HEK293 (cell line): ENCODE measurements at regions not wholly inside any gene's neighbourhood (a gene's known extent, or its start where the extent isn't known, plus 50 kb on each side); places are given as distances from the start of the nearest gene placed in this dataset.

Experiments used
- CTCF ChIA-PET: fragments of 350-600 bp; formaldehyde crosslinking; extraction: SDS; loops from one replicate; lab custom pipeline; 2021; ENCODE audit warnings: antibody characterized with exemption; lab: Yijun Ruan, JAX
- POLR2A ChIA-PET: fragments of 300-600 bp; formaldehyde crosslinking; extraction: SDS; loops from one replicate; lab custom pipeline; 2020; ENCODE audit warnings: antibody characterized with exemption, inconsistent platforms; lab: Yijun Ruan, JAX
- H3K27ac ChIP-seq: fragments of 200-500 bp; sonication (Bioruptor generic); 2 replicates; pipeline ENCODE4 v1.5.1; 2014; ENCODE audit warnings: low read depth, low read length, control low read depth, inconsistent platforms; ENCODE audit errors: extremely low read depth
- H3K36me3 ChIP-seq, 2 experiments: fragments of 200-500 bp in 1 of 2; sonication (Bioruptor generic) in 1 of 2; 1 replicate in 1 of 2; 2 replicates in 1 of 2; pipeline ENCODE4 v1.5.1; 2014 to 2017; ENCODE audit warnings: inconsistent platforms in 2 of 2, low read length in 2 of 2; ENCODE audit not compliant: control insufficient read depth in 2 of 2, insufficient read depth in 1 of 2
- H3K4me1 ChIP-seq: fragments of 200-500 bp; sonication (Bioruptor generic); 2 replicates; pipeline ENCODE4 v1.5.1; 2014; ENCODE audit warnings: mild to moderate bottlenecking, low read length, inconsistent platforms; ENCODE audit not compliant: control insufficient read depth, insufficient read depth
- H3K4me3 ChIP-seq: 2 replicates; pipeline ENCODE4 v1.5.1; 2011; ENCODE audit warnings: low read depth, mild to moderate bottlenecking, control low read depth, low read length, moderate library complexity
- H3K9me3 ChIP-seq: fragments of 200-500 bp; sonication (Bioruptor generic); 2 replicates; pipeline ENCODE4 v1.5.1; 2014; ENCODE audit warnings: low read depth, low read length, inconsistent platforms; ENCODE audit not compliant: control insufficient read depth, insufficient read depth
- GLI4 ChIP-seq: fragments of 450-650 bp; formaldehyde crosslinking; IDR thresholded peaks from 2 replicates; pipeline ENCODE4 v1.5.1; 2016; ENCODE audit warnings: missing biosample characterization, missing genetic modification characterization
- GLIS1 ChIP-seq: fragments of 450-650 bp; formaldehyde crosslinking; IDR thresholded peaks from 2 replicates; pipeline ENCODE4 v1.5.1; 2016; ENCODE audit warnings: missing biosample characterization, missing genetic modification characterization
- HOXA7 ChIP-seq: sonication (generic); formaldehyde crosslinking; IDR thresholded peaks from 2 replicates; pipeline ENCODE4 v1.8.1; 2022; ENCODE audit warnings: missing genetic modification reagents, borderline replicate concordance
- IKZF3 ChIP-seq: fragments of 450-650 bp; IDR thresholded peaks from 2 replicates; pipeline ENCODE4 v1.5.0; 2018; ENCODE audit warnings: missing biosample characterization, mild to moderate bottlenecking, missing genetic modification characterization, moderate library complexity
- PRDM1 ChIP-seq: fragments of 450-650 bp; formaldehyde crosslinking; IDR thresholded peaks from 2 replicates; pipeline ENCODE4; 2016; ENCODE audit warnings: missing biosample characterization, missing genetic modification characterization
- WT1 ChIP-seq: fragments of 450-650 bp; formaldehyde crosslinking; IDR thresholded peaks from 2 replicates; pipeline ENCODE4 v1.5.1; 2016; ENCODE audit warnings: missing biosample characterization, missing genetic modification characterization
- ZFHX2 ChIP-seq: fragments of 450-650 bp; formaldehyde crosslinking; conservative IDR thresholded peaks from 2 replicates; pipeline ENCODE4 v1.5.1; 2016; ENCODE audit warnings: missing biosample characterization, missing genetic modification characterization
- ZNF132 ChIP-seq: fragments of 450-650 bp; formaldehyde crosslinking; IDR thresholded peaks from 2 replicates; pipeline ENCODE4 v1.5.1; 2017; ENCODE audit warnings: missing biosample characterization, missing genetic modification characterization, borderline replicate concordance
- ZNF175 ChIP-seq: fragments of 450-650 bp; formaldehyde crosslinking; IDR thresholded peaks from 2 replicates; pipeline ENCODE4 v1.5.1; 2016; ENCODE audit warnings: missing biosample characterization, missing genetic modification characterization
- ZNF19 ChIP-seq: fragments of 450-650 bp; formaldehyde crosslinking; IDR thresholded peaks from 2 replicates; pipeline ENCODE4; 2016; ENCODE audit warnings: missing biosample characterization, missing genetic modification characterization, low read depth
- ZNF202 ChIP-seq: fragments of 450-650 bp; formaldehyde crosslinking; IDR thresholded peaks from 2 replicates; pipeline ENCODE4 v1.5.1; 2016; ENCODE audit warnings: missing biosample characterization, missing genetic modification characterization, borderline replicate concordance
- ZNF324 ChIP-seq: fragments of 450-650 bp; formaldehyde crosslinking; IDR thresholded peaks from 2 replicates; pipeline ENCODE4 v1.5.1; 2016; ENCODE audit warnings: missing biosample characterization, missing genetic modification characterization
- ZNF350 ChIP-seq: fragments of 450-650 bp; formaldehyde crosslinking; IDR thresholded peaks from 2 replicates; pipeline ENCODE4 v1.5.0; 2017; ENCODE audit warnings: missing biosample characterization, mild to moderate bottlenecking, missing genetic modification characterization
- ZNF404 ChIP-seq: fragments of 450-650 bp; formaldehyde crosslinking; IDR thresholded peaks from 2 replicates; pipeline ENCODE4 v1.5.1; 2017; ENCODE audit warnings: missing biosample characterization, missing genetic modification characterization
- ZNF501 ChIP-seq: fragments of 450-650 bp; formaldehyde crosslinking; IDR thresholded peaks from 2 replicates; pipeline ENCODE4 v1.5.1; 2016; ENCODE audit warnings: missing biosample characterization, missing genetic modification characterization
- ZNF555 ChIP-seq: fragments of 450-650 bp; formaldehyde crosslinking; conservative IDR thresholded peaks from 2 replicates; pipeline ENCODE4 v1.5.1; 2017; ENCODE audit warnings: missing biosample characterization, mild to moderate bottlenecking, missing genetic modification characterization, inconsistent platforms
- ZNF558 ChIP-seq: fragments of 450-650 bp; formaldehyde crosslinking; IDR thresholded peaks from 2 replicates; pipeline ENCODE4 v1.5.1; 2016; ENCODE audit warnings: missing biosample characterization, missing genetic modification characterization
- ZNF596 ChIP-seq: fragments of 450-650 bp; IDR thresholded peaks from 2 replicates; pipeline ENCODE4 v1.5.0; 2018; ENCODE audit warnings: missing biosample characterization, mild to moderate bottlenecking, missing genetic modification characterization, moderate library complexity
- ZNF624 ChIP-seq: fragments of 450-650 bp; formaldehyde crosslinking; IDR thresholded peaks from 2 replicates; pipeline ENCODE4 v1.5.1; 2017; ENCODE audit warnings: missing biosample characterization, missing genetic modification characterization
- ZNF664 ChIP-seq: fragments of 450-650 bp; formaldehyde crosslinking; IDR thresholded peaks from 2 replicates; pipeline ENCODE4 v1.5.1; 2016; ENCODE audit warnings: missing biosample characterization, missing genetic modification characterization
- ZNF670 ChIP-seq: fragments of 450-650 bp; formaldehyde crosslinking; IDR thresholded peaks from 2 replicates; pipeline ENCODE4 v1.5.1; 2016; ENCODE audit warnings: missing biosample characterization, missing genetic modification characterization, low read depth
- ZNF677 ChIP-seq: fragments of 450-650 bp; IDR thresholded peaks from 2 replicates; pipeline ENCODE4 v1.5.0; 2018; ENCODE audit warnings: missing biosample characterization, mild to moderate bottlenecking, missing genetic modification characterization, moderate library complexity
- TF ChIP-seq, protein P1 (sequence below): fragments of 450-650 bp; formaldehyde crosslinking; IDR thresholded peaks from 2 replicates; pipeline ENCODE4 v1.5.1; 2016; ENCODE audit warnings: missing biosample characterization, missing genetic modification characterization
- TF ChIP-seq, protein P2 (sequence below): fragments of 450-650 bp; formaldehyde crosslinking; IDR thresholded peaks from 2 replicates; pipeline ENCODE4 v1.5.1; 2017; ENCODE audit warnings: missing biosample characterization, missing genetic modification characterization
- TF ChIP-seq, protein P3 (sequence below): fragments of 450-650 bp; formaldehyde crosslinking; IDR thresholded peaks from 2 replicates; pipeline ENCODE4 v1.5.1; 2017; ENCODE audit warnings: missing biosample characterization, missing genetic modification characterization

DNA sequence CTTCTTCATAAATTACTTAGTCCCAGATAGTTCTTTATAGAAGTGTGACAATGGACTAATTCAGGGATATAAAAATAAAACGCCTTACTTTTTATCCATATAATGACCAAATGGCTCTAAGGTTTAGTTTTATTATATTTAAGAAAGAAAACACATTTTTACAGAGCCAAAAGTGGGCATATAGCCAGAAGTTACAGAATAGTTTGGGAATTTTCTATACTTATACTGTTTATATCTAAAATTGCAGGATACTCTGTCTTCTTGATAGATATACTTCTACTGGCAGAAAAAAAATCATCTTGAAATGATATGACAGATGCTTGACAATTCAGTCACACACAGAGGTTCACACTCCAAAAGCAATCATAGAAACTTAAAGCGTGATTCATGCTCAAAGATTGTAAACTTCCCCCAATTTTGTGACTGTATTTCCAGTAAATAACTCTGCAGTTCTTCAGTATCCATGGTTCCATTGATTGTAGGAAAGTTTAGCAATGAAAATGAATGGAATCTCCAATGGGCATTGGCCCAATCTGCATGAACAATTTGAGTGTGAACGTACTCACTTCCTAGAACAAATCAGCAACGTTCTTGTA is 307.8 kb downstream of the NOVA1 start:
- ChIA-PET POLR2A (no interaction called here), CTCF (no interaction called here)
- Histone ChIP-seq H3K36me3 (no peaks in the 10 kb centered on the region), H3K4me3 (no peak overlapping the region), H3K27ac (no peak overlapping the region), H3K4me1 (no peaks in the 10 kb centered on the region), H3K9me3 (no peaks in the 10 kb centered on the region)
- no peak for TF ChIP-seq ZNF202 (tag by site-specific recombination)
- no peak for TF ChIP-seq WT1 (tag by site-specific recombination)
- no peak for TF ChIP-seq ZNF501 (tag by site-specific recombination)
- TF ChIP-seq ZNF350 (tag by site-specific recombination): no peak
- no peak for TF ChIP-seq PRDM1 (tag by site-specific recombination)
- TF ChIP-seq ZNF596: no peak
- TF ChIP-seq GLIS1 (tag by site-specific recombination): no peak
- TF ChIP-seq, protein P1, sequence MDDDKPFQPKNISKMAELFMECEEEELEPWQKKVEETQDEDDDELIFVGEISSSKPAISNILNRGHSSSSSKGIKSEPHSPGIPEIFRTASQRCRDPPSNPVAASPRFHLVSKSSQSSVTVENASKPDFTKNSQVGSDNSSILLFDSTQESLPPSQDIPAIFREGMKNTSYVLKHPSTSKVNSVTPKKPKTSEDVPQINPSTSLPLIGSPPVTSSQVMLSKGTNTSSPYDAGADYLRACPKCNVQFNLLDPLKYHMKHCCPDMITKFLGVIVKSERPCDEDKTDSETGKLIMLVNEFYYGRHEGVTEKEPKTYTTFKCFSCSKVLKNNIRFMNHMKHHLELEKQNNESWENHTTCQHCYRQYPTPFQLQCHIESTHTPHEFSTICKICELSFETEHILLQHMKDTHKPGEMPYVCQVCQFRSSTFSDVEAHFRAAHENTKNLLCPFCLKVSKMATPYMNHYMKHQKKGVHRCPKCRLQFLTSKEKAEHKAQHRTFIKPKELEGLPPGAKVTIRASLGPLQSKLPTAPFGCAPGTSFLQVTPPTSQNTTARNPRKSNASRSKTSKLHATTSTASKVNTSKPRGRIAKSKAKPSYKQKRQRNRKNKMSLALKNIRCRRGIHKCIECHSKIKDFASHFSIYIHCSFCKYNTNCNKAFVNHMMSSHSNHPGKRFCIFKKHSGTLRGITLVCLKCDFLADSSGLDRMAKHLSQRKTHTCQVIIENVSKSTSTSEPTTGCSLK (tag by site-specific recombination): no peak
- TF ChIP-seq ZNF19 (tag by site-specific recombination): no peak
- TF ChIP-seq, protein P2, sequence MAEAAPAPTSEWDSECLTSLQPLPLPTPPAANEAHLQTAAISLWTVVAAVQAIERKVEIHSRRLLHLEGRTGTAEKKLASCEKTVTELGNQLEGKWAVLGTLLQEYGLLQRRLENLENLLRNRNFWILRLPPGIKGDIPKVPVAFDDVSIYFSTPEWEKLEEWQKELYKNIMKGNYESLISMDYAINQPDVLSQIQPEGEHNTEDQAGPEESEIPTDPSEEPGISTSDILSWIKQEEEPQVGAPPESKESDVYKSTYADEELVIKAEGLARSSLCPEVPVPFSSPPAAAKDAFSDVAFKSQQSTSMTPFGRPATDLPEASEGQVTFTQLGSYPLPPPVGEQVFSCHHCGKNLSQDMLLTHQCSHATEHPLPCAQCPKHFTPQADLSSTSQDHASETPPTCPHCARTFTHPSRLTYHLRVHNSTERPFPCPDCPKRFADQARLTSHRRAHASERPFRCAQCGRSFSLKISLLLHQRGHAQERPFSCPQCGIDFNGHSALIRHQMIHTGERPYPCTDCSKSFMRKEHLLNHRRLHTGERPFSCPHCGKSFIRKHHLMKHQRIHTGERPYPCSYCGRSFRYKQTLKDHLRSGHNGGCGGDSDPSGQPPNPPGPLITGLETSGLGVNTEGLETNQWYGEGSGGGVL (tag by site-specific recombination): no peak
- TF ChIP-seq ZNF664 (tag by site-specific recombination): no peak
- TF ChIP-seq ZNF624 (tag by site-specific recombination): no peak
- TF ChIP-seq ZNF324: no peak
- TF ChIP-seq GLI4 (tag by site-specific recombination): no peak
- TF ChIP-seq IKZF3 (tag by site-specific recombination): no peak
- TF ChIP-seq HOXA7 (CRISPR knock-in tag): no peak
- TF ChIP-seq, protein P3, sequence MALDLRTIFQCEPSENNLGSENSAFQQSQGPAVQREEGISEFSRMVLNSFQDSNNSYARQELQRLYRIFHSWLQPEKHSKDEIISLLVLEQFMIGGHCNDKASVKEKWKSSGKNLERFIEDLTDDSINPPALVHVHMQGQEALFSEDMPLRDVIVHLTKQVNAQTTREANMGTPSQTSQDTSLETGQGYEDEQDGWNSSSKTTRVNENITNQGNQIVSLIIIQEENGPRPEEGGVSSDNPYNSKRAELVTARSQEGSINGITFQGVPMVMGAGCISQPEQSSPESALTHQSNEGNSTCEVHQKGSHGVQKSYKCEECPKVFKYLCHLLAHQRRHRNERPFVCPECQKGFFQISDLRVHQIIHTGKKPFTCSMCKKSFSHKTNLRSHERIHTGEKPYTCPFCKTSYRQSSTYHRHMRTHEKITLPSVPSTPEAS (tag by site-specific recombination): no peak

DNA sequence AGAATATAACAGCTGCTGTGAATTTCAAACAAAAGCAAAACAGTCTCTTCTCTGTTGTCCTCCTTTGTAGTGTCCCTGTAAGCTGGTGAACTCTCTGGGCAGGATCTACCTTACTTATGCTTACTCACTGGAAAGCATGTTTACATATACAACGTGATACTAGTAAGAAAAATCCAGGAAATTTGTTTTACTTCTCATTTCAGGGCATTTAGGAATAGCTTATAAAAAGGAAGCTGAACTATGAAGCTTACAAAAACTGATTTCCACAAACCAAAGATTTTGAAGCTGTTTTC is 311.0 kb downstream of the NOVA1 start:
- H3K9me3 ChIP-seq: no peaks in the 10 kb centered on the region
- POLR2A ChIA-PET: no interaction called here
- CTCF ChIA-PET: no interaction called here
- H3K4me3 ChIP-seq: no peak overlapping the region
- no peak overlapping the region for H3K27ac ChIP-seq
- H3K36me3 ChIP-seq: no peaks in the 10 kb centered on the region
- no peak for TF ChIP-seq ZNF555 (tag by site-specific recombination)
- no peak for TF ChIP-seq ZNF175 (tag by site-specific recombination)
- no peak for TF ChIP-seq ZNF677 (tag by site-specific recombination)
- TF ChIP-seq ZNF404: no peak
- TF ChIP-seq ZNF132: no peak
- no peak for TF ChIP-seq ZNF670 (tag by site-specific recombination)
- no peak for TF ChIP-seq ZNF558 (tag by site-specific recombination)
- no peak for TF ChIP-seq ZFHX2
- TF ChIP-seq, all 188 proteins: peak for 0
- H3K4me1 ChIP-seq: no peaks in the 10 kb centered on the region
